Osteocyte (in vitro differentiated cells): ENCODE measurements at regions not wholly inside any gene's neighbourhood (a gene's known extent, or its start where the extent isn't known, plus 50 kb on each side); places are given as distances from the start of the nearest gene placed in this dataset.

Experiments used
- DNase-seq: peaks from one replicate; pipeline ENCODE4 v3.0.0; 2021; ENCODE audit warnings: mixed read lengths; ENCODE audit not compliant: unreplicated experiment; ENCODE audit errors: extremely low spot score
- H3K27ac Mint-ChIP-seq: one replicate; pipeline ENCODE4 v1.8.0; 2021; ENCODE audit warnings: mild to moderate bottlenecking, mixed read lengths; ENCODE audit not compliant: unreplicated experiment
- H3K27me3 Mint-ChIP-seq: one replicate; pipeline ENCODE4 v1.8.0; 2021; ENCODE audit warnings: mixed read lengths; ENCODE audit not compliant: unreplicated experiment
- H3K36me3 Mint-ChIP-seq: one replicate; pipeline ENCODE4 v1.8.0; 2021; ENCODE audit warnings: mixed read lengths; ENCODE audit not compliant: unreplicated experiment
- H3K4me1 Mint-ChIP-seq: one replicate; pipeline ENCODE4 v1.8.0; 2021; ENCODE audit warnings: mixed read lengths; ENCODE audit not compliant: unreplicated experiment
- H3K4me3 Mint-ChIP-seq: one replicate; pipeline ENCODE4 v1.8.0; 2021; ENCODE audit warnings: mild to moderate bottlenecking, moderate library complexity, mixed read lengths; ENCODE audit not compliant: unreplicated experiment
- H3K9me3 Mint-ChIP-seq: one replicate; pipeline ENCODE4 v1.8.0; 2021; ENCODE audit warnings: mixed read lengths; ENCODE audit not compliant: unreplicated experiment
- CTCF ChIP-seq: fragments of 200-600 bp; sonication (generic); IDR thresholded peaks from 2 replicates; pipeline ENCODE4 v1.5.0; 2021; ENCODE audit warnings: antibody characterized with exemption, mild to moderate bottlenecking, moderate library complexity

GRCh38 chr16:16985707-16986106, 485.1 kb downstream of the XYLT1 start:
- Mint-ChIP-seq H3K27me3 (no peaks in the 10 kb centered on the region), H3K9me3 (peaks cover 42% of the 10 kb centered on the region), H3K36me3 (no peaks in the 10 kb centered on the region), H3K27ac (no peak overlapping the region), H3K4me1 (no peaks in the 10 kb centered on the region), H3K4me3 (no peak overlapping the region)
- no peak for TF ChIP-seq CTCF
- no peak for DNase-seq

DNA sequence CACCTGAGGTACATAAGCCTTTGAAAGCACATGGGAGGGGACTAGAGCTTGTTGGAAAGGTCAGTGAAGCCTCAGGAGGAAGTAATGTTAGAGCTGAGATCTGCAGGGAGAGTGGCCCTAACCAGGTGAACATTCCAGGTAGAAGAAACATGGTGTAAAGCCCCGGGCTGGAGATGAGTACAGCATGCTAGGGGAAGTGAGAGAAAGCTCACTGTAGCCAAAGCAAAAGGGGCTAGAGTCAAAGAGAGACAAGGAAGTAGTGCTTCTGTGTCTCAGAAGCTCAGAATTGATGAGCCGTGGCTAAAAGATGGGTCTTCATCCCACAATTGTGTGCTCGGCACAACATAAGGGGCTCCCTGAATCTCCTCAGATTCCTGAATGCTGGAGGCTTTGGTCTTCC, 481.8 kb downstream of the XYLT1 start:
- Mint-ChIP-seq H3K27me3 (no peaks in the 10 kb centered on the region), H3K36me3 (no peaks in the 10 kb centered on the region), H3K27ac (no peak overlapping the region), H3K9me3 (peaks cover 30% of the 10 kb centered on the region), H3K4me3 (no peak overlapping the region), H3K4me1 (no peaks in the 10 kb centered on the region)
- no peak for DNase-seq
- no peak for TF ChIP-seq CTCF

- peaks cover 28% of the 10 kb centered on the region for H3K9me3 Mint-ChIP-seq
- no peak overlapping the region for H3K4me3 Mint-ChIP-seq
- no peaks in the 10 kb centered on the region for H3K27me3 Mint-ChIP-seq
- no peak for DNase-seq
- H3K36me3 Mint-ChIP-seq, result no peaks in the 10 kb centered on the region
- H3K4me1 Mint-ChIP-seq, result no peaks in the 10 kb centered on the region
- H3K27ac Mint-ChIP-seq, result no peak overlapping the region
- no peak for TF ChIP-seq CTCF
These were observed 481.4 kb downstream of the XYLT1 start for GRCh38 chr16:16989368-16989767.

DNA sequence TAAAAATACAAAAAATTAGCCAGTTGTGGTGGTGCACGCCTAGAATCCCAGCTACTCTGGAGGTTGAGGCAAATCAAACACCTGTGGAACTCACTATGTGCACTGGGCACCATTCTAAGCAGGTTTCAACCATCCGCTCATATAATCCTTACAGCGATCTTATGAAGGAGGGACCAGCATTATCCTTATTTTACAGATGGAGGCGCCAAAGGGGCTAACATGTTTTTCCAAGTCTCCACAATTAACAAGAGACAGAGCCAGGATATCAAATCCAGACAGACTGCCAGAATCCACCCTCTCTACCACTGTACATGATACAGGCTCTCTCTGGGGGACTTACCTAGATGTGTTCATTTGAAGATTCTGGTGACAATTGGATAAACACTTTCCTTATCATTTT, 479.0 kb downstream of the XYLT1 start:
- Mint-ChIP-seq H3K4me1 (no peaks in the 10 kb centered on the region), H3K4me3 (no peak overlapping the region), H3K36me3 (no peaks in the 10 kb centered on the region), H3K27ac (no peak overlapping the region), H3K9me3 (peaks cover 32% of the 10 kb centered on the region), H3K27me3 (no peaks in the 10 kb centered on the region)
- no peak for DNase-seq
- TF ChIP-seq CTCF, result no peak

DNA sequence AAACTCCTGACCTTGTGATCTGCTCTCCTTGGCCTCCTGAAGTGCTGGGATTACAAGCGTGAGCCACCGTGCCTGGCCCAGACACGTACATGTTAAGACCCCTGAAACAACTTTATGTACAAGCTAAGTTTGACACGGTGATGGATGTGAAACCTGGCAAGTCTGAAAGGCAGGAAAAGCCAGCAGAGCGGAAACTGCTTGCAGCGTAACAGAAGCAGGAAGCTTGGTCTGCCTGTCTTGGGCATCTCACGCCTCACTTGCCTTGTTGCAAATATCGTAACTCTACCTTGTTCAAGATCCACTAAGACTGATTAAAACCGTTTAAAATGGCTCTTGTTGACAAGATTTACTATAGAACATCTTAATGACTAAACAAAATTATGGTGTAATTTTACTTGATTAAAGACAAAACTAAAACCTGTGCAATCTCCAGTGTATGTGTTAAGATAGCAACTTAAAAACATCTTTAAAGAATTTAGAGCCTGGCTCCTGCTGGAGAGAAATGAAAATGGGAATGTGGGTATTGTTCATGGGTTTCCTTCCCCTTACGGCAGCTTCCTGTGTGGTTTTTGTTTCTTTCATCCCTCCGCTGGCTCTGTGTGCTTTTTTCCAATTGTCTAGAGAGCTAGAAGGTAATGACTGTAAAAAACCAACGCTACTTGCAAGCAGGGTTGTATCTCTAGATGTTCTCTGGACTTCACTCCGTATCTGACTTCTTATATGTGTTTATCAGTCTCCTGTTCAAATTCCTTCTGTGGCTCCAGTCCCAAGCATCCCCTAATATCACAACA, 477.6 kb downstream of the XYLT1 start:
- TF ChIP-seq CTCF, result no peak
- no peak for DNase-seq
- H3K27ac Mint-ChIP-seq, result no peak overlapping the region
- H3K27me3 Mint-ChIP-seq, result no peaks in the 10 kb centered on the region
- H3K4me3 Mint-ChIP-seq, result no peak overlapping the region
- H3K36me3 Mint-ChIP-seq, result no peaks in the 10 kb centered on the region
- H3K4me1 Mint-ChIP-seq, result no peaks in the 10 kb centered on the region
- peaks cover 40% of the 10 kb centered on the region for H3K9me3 Mint-ChIP-seq
